ENCODE measurements at regions not wholly inside any gene's neighbourhood (a gene's known extent, or its start where the extent isn't known, plus 50 kb on each side); places are given as distances from the start of the nearest gene placed in this dataset.
"Not testable (repeated sequence)": the region's sequence is repeated elsewhere in the genome, so short reads cannot be mapped to it uniquely, and the experiment has no call there.

- intact Hi-C loops (cut with DNase I; ENCODE audit: low total_unique reads), result no loop called here
- no peak for DNase-seq (ENCODE audit: low spot score in 2 of 2)
- no peak for TF ChIP-seq CTCF (IDR thresholded peaks at IDR 0.05)
- WGBS, 2 donors, result 23 to 33% methylated on average over 2 of the region's 2 CpGs
- H3K4me3 ChIP-seq (ENCODE audit: low read depth, poor library complexity, severe bottlenecking), result no peak overlapping the region
These were observed 391.4 kb upstream of the FRG2C start for GRCh38 chr3:75272691-75273090.

- intact Hi-C loops (cut with DNase I; ENCODE audit: low total_unique reads); DNase-seq (ENCODE audit: low spot score in 2 of 2); H3K4me3 ChIP-seq (ENCODE audit: low read depth, poor library complexity, severe bottlenecking): not testable (repeated sequence)
- WGBS, 2 donors, result 29 to 32% methylated on average over 3 of the region's 3 CpGs
These were observed 378.5 kb upstream of the FRG2C start for GRCh38 chr3:75285531-75286148.

GRCh38 chr3:75288972-75289574 lies 375.1 kb upstream of the FRG2C start:
- DNase-seq (ENCODE audit: low spot score in 2 of 2), result not testable (repeated sequence)
- 94 to 97% methylated on average over 26 to 28 of the region's 40 CpGs for WGBS, 2 donors

GRCh38 chr3:75294124-75294523 lies 370.0 kb upstream of the FRG2C start:
- TF ChIP-seq POLR2A (IDR thresholded peaks at IDR 0.05) (no peak), CTCF (IDR thresholded peaks at IDR 0.05) (no peak)
- H3K4me3 ChIP-seq (ENCODE audit: low read depth, poor library complexity, severe bottlenecking), result no peak overlapping the region
- DNase-seq (ENCODE audit: low spot score in 2 of 2), result peak in 1 of 2 donors; percentile 16
- intact Hi-C loops (cut with DNase I; ENCODE audit: low total_unique reads), result no loop called here
- WGBS, 2 donors, result 3 to 7% methylated on average over 4 of the region's 4 CpGs

More at GRCh38 chr3:75288972-75289574, 375.1 kb upstream of the FRG2C start:
- H3K4me3 ChIP-seq (ENCODE audit: low read depth, poor library complexity, severe bottlenecking); intact Hi-C loops (cut with DNase I; ENCODE audit: low total_unique reads): not testable (repeated sequence)

GRCh38 chr3:75295013-75295412 lies 369.1 kb upstream of the FRG2C start:
- TF ChIP-seq CTCF (IDR thresholded peaks at IDR 0.05), result no peak
- no peak for TF ChIP-seq POLR2A (IDR thresholded peaks at IDR 0.05)
- intact Hi-C loops (cut with DNase I; ENCODE audit: low total_unique reads), result no loop called here
- no peak overlapping the region for H3K4me3 ChIP-seq (ENCODE audit: low read depth, poor library complexity, severe bottlenecking)
- WGBS, 2 donors, result 73 to 84% methylated on average over 7 of the region's 7 CpGs
- DNase-seq (ENCODE audit: low spot score in 2 of 2), result no peak

- H3K4me3 ChIP-seq (ENCODE audit: low read depth, poor library complexity, severe bottlenecking), result no peak overlapping the region
- intact Hi-C loops (cut with DNase I; ENCODE audit: low total_unique reads), result no loop called here
- WGBS, 2 donors, result 72 to 76% methylated on average over 3 of the region's 3 CpGs
- TF ChIP-seq CTCF (IDR thresholded peaks at IDR 0.05), result no peak
- TF ChIP-seq POLR2A (IDR thresholded peaks at IDR 0.05), result no peak
- no peak for DNase-seq (ENCODE audit: low spot score in 2 of 2)
These were observed 367.3 kb upstream of the FRG2C start for GRCh38 chr3:75296858-75297257.

GRCh38 chr3:75300606-75301005 lies 363.5 kb upstream of the FRG2C start:
- WGBS, 2 donors, result 72 to 79% methylated on average over 3 of the region's 3 CpGs
- DNase-seq (ENCODE audit: low spot score in 2 of 2), result no peak

GRCh38 chr3:75301050-75301449 lies 363.1 kb upstream of the FRG2C start:
- intact Hi-C loops (cut with DNase I; ENCODE audit: low total_unique reads), result not testable (repeated sequence)
- WGBS, 2 donors, result 58 to 71% methylated on average over 1 of the region's 1 CpG

More at GRCh38 chr3:75300606-75301005, 363.5 kb upstream of the FRG2C start:
- TF ChIP-seq POLR2A (IDR thresholded peaks at IDR 0.05), result no peak
- TF ChIP-seq CTCF (IDR thresholded peaks at IDR 0.05), result no peak
- H3K4me3 ChIP-seq (ENCODE audit: low read depth, poor library complexity, severe bottlenecking), result no peak overlapping the region
- intact Hi-C loops (cut with DNase I; ENCODE audit: low total_unique reads), result no loop called here

More at GRCh38 chr3:75301050-75301449, 363.1 kb upstream of the FRG2C start:
- not testable (repeated sequence) for H3K4me3 ChIP-seq (ENCODE audit: low read depth, poor library complexity, severe bottlenecking); DNase-seq (ENCODE audit: low spot score in 2 of 2)
